Natural killer cell (primary cell): ENCODE measurements at regions not wholly inside any gene's neighbourhood (a gene's known extent, or its start where the extent isn't known, plus 50 kb on each side); places are given as distances from the start of the nearest gene placed in this dataset.

ENCODE experiments used
- ATAC-seq, 3 donors: fragments of 150-1000 bp in 2 of 3; fragments of 200-7000 bp in 1 of 3; cut with Tn5 transposase; 1 replicate in 1 of 3; 2 replicates in 2 of 3; pipeline ENCODE4 v1.10.0; 2021; ENCODE audit warnings: mild to moderate bottlenecking in 2 of 3, moderate library complexity in 2 of 3
- DNase-seq, 2 donors: peaks; one replicate each; pipeline versions ENCODE4 v3.0.0 to v3.0.0-alpha.2; 2013 to 2021; ENCODE audit warnings: mixed read lengths in 1 of 2
- H3K27ac ChIP-seq: one replicate; pipeline ENCODE4 v1.5.1; 2013; ENCODE audit warnings: mild to moderate bottlenecking, low read length
- H3K27me3 ChIP-seq: one replicate; pipeline ENCODE4 v1.6.1; 2013; ENCODE audit warnings: low read length; ENCODE audit not compliant: control insufficient read depth, insufficient read depth
- H3K36me3 ChIP-seq: one replicate; pipeline ENCODE4 v1.6.1; 2013; ENCODE audit warnings: low read length; ENCODE audit not compliant: control insufficient read depth, insufficient read depth
- H3K4me1 ChIP-seq: one replicate; pipeline ENCODE4 v1.6.1; 2013; ENCODE audit warnings: low read length; ENCODE audit not compliant: control insufficient read depth, insufficient read depth
- H3K4me3 ChIP-seq: one replicate; pipeline ENCODE4 v1.5.1; 2013; ENCODE audit warnings: low read length
- H3K9me3 ChIP-seq: one replicate; pipeline ENCODE4 v1.6.1; 2013; ENCODE audit warnings: low read length; ENCODE audit not compliant: control insufficient read depth, insufficient read depth
- H3K27ac Mint-ChIP-seq, 2 donors: one replicate each; pipeline ENCODE4 v1.8.0; 2022; ENCODE audit warnings: mild to moderate bottlenecking in 2 of 2, mixed read lengths in 2 of 2, moderate library complexity in 1 of 2
- H3K27me3 Mint-ChIP-seq, 2 donors: one replicate each; pipeline ENCODE4 v1.8.0; 2022; ENCODE audit warnings: low read depth in 2 of 2, mixed read lengths in 2 of 2
- H3K36me3 Mint-ChIP-seq: one replicate; pipeline ENCODE4 v1.8.0; 2022; ENCODE audit warnings: mixed read lengths
- H3K4me1 Mint-ChIP-seq, 2 donors: one replicate each; pipeline ENCODE4 v1.8.0; 2022; ENCODE audit warnings: mixed read lengths in 2 of 2
- H3K4me3 Mint-ChIP-seq: one replicate; pipeline ENCODE4 v1.8.0; 2022; ENCODE audit warnings: mild to moderate bottlenecking, moderate library complexity, mixed read lengths
- H3K9me3 Mint-ChIP-seq, 2 donors: one replicate each; pipeline ENCODE4 v1.8.0; 2022; ENCODE audit warnings: mixed read lengths in 2 of 2
- WGBS: methylation state at CpG from one replicate; pipeline ENCODE4 v1.1.7; 2013; ENCODE audit warnings: missing lambda C conversion rate; ENCODE audit not compliant: insufficient coverage; 5-methylcytosine and 5-hydroxymethylcytosine counted together
- intact Hi-C: fragments of 100-400 bp; cut with micrococcal nuclease; formaldehyde crosslinking; loops from one replicate; pipeline ENCODE4 v1.14.2; 2022
- TF ChIP-seq, protein P1 (sequence below): fragments of 200-600 bp; IDR thresholded peaks from one replicate; pipeline ENCODE4 v1.8.0; 2022; ENCODE audit warnings: antibody characterized with exemption

DNA sequence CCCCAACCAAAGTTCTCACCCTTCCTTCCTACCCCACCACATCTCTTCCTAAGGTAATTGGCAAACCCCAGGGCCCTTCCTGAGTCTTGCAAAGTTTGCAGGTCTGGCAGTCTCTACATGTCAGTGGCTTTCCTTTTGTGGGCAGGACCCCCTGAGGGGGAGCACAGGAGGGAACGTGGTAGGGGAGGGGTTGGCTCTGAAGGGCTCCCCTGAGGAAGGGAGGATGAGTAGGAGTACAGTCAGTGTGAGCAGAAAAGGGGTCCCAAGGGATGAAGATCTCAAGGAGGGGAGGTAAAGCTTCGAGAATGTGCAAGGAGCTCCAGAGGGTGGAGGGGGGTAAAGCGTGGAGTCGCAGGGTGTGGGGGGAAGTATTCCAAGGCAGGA, 206.9 kb downstream of the RAB11FIP4 start:
- no peak overlapping the region for H3K4me3 ChIP-seq
- no peaks in the 10 kb centered on the region for H3K27me3 ChIP-seq
- WGBS: 53% methylated on average over 4 of the region's 4 CpGs
- peak overlapping the region in 1 of 2 donors; percentile 6 for H3K27ac Mint-ChIP-seq
- H3K4me3 Mint-ChIP-seq: no peak overlapping the region
- no peak for DNase-seq
- H3K9me3 ChIP-seq: no peaks in the 10 kb centered on the region
- H3K4me1 Mint-ChIP-seq: peaks cover 0 to 11% of the 10 kb centered on the region in 2 donors
- H3K9me3 Mint-ChIP-seq: no peaks in the 10 kb centered on the region
- H3K27me3 Mint-ChIP-seq: no peaks in the 10 kb centered on the region
- no peak for ATAC-seq
- H3K36me3 Mint-ChIP-seq: no peaks in the 10 kb centered on the region
- TF ChIP-seq, protein P1, sequence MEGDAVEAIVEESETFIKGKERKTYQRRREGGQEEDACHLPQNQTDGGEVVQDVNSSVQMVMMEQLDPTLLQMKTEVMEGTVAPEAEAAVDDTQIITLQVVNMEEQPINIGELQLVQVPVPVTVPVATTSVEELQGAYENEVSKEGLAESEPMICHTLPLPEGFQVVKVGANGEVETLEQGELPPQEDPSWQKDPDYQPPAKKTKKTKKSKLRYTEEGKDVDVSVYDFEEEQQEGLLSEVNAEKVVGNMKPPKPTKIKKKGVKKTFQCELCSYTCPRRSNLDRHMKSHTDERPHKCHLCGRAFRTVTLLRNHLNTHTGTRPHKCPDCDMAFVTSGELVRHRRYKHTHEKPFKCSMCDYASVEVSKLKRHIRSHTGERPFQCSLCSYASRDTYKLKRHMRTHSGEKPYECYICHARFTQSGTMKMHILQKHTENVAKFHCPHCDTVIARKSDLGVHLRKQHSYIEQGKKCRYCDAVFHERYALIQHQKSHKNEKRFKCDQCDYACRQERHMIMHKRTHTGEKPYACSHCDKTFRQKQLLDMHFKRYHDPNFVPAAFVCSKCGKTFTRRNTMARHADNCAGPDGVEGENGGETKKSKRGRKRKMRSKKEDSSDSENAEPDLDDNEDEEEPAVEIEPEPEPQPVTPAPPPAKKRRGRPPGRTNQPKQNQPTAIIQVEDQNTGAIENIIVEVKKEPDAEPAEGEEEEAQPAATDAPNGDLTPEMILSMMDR: no peak
- no peaks in the 10 kb centered on the region for H3K36me3 ChIP-seq
- no peak overlapping the region for H3K27ac ChIP-seq
- H3K4me1 ChIP-seq: peaks cover 14% of the 10 kb centered on the region
- intact Hi-C loops: no loop called here

GRCh38 chr17:31597646-31598398, 206.3 kb downstream of the RAB11FIP4 start:
- H3K9me3 ChIP-seq: no peaks in the 10 kb centered on the region
- peaks cover 14% of the 10 kb centered on the region for H3K4me1 ChIP-seq
- no peaks in the 10 kb centered on the region for H3K27me3 ChIP-seq
- no peak overlapping the region for H3K4me3 ChIP-seq
- no peak overlapping the region for H3K27ac ChIP-seq
- ATAC-seq (no peak), DNase-seq (no peak)
- H3K27ac Mint-ChIP-seq: no peak overlapping the region
- WGBS: 96% methylated on average over 10 of the region's 10 CpGs
- TF ChIP-seq, protein P1: no peak
- no peak overlapping the region for H3K4me3 Mint-ChIP-seq
- no peaks in the 10 kb centered on the region for H3K36me3 ChIP-seq
- intact Hi-C loops: no loop called here
- H3K36me3 Mint-ChIP-seq: no peaks in the 10 kb centered on the region
- no peaks in the 10 kb centered on the region for H3K27me3 Mint-ChIP-seq
- peaks cover 0 to 11% of the 10 kb centered on the region in 2 donors for H3K4me1 Mint-ChIP-seq
- H3K9me3 Mint-ChIP-seq: no peaks in the 10 kb centered on the region

DNA sequence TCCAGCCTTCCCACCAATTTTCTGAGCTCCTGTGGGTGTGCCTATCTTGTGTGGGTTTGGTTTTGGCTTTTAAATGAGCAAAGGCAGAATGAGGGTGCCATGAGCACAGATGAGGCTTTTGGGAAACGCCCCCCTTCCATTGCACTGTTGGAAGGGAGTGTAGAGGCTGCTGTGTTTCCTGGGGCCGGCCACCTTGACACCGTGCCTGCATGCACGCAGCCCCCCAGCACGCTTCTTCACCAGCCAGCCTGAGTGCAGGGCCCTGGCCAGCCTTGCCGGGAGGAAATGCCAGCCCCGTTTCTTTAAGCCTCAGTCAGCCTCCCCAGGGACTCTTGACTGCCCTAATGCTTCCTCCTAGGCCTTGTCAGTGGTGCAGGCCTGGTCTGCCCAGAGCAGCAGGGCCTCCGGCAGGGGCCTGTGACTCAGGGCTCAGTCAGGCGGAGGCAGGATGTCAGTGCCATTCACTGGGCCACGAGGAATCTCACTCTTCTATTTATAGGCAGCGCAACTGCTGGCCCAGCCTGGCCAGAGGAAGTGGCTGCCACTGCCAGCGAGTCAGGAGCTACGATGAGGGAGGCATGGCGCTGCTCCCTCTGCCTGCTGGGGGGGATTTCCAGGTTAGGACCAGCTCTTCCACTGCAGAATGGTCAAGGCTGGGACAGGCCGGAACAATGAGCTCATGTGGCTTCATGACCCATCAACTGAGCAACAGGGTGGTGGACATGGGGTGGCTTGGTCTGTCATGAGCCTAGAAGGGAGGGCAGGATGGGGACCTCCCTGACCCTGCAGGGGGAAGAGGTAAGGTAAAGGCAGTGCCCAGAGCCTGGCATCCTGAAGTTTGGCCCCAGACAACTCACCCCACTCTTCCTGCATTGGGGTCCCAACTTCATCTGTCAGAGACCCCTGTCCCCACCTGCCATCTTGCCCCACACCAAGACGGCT, 205.2 kb downstream of the RAB11FIP4 start:
- peaks cover 0 to 11% of the 10 kb centered on the region in 2 donors for H3K4me1 Mint-ChIP-seq
- no peak overlapping the region for H3K4me3 Mint-ChIP-seq
- no peaks in the 10 kb centered on the region for H3K36me3 Mint-ChIP-seq
- TF ChIP-seq, protein P1: no peak
- Histone ChIP-seq H3K9me3 (no peaks in the 10 kb centered on the region), H3K4me3 (no peak overlapping the region), H3K27ac (no peak overlapping the region), H3K36me3 (no peaks in the 10 kb centered on the region), H3K27me3 (no peaks in the 10 kb centered on the region), H3K4me1 (peaks cover 14% of the 10 kb centered on the region)
- H3K27ac Mint-ChIP-seq: peak overlapping the region in 1 of 2 donors; percentile 61
- ATAC-seq: peak; percentile 61 to 80 (median 79)
- intact Hi-C loops: no loop called here
- H3K27me3 Mint-ChIP-seq: no peaks in the 10 kb centered on the region
- no peaks in the 10 kb centered on the region for H3K9me3 Mint-ChIP-seq
- peak in 1 of 2 donors; percentile 9 for DNase-seq
- 39% methylated on average over 16 of the region's 16 CpGs for WGBS
